Skeletal muscle satellite cell (primary cell): ENCODE measurements at regions not wholly inside any gene's neighbourhood (a gene's known extent, or its start where the extent isn't known, plus 50 kb on each side); places are given as distances from the start of the nearest gene placed in this dataset.

Source experiments
- H3K27me3 ChIP-seq: 2 replicates; pipeline ENCODE4 v1.7.0; 2013; ENCODE audit warnings: low read length; ENCODE audit not compliant: control insufficient read depth, insufficient read depth
- H3K36me3 ChIP-seq: 2 replicates; pipeline ENCODE4 v1.7.0; 2013; ENCODE audit warnings: mild to moderate bottlenecking, control low read depth, low read length; ENCODE audit not compliant: insufficient read depth
- H3K4me1 ChIP-seq: 2 replicates; pipeline ENCODE4 v1.7.0; 2013; ENCODE audit warnings: low read length; ENCODE audit not compliant: control insufficient read depth, insufficient read depth
- H3K4me2 ChIP-seq: 2 replicates; pipeline ENCODE4 v1.7.0; 2013; ENCODE audit warnings: mild to moderate bottlenecking, low read length
- H3K4me3 ChIP-seq: 2 replicates; pipeline ENCODE4 v1.7.0; 2013; ENCODE audit warnings: low read length
- H3K9ac ChIP-seq: 2 replicates; pipeline ENCODE4 v1.7.0; 2013; ENCODE audit warnings: mild to moderate bottlenecking, low read depth, low read length, moderate library complexity
- H3K9me3 ChIP-seq: replicated peaks from 2 replicates; pipeline ENCODE4 v1.7.0; 2013; ENCODE audit warnings: mild to moderate bottlenecking, control low read depth, low read length

- Histone ChIP-seq H3K9me3 (no peaks in the 10 kb centered on the region), H3K27me3 (no peaks in the 10 kb centered on the region), H3K9ac (no peak overlapping the region), H3K4me1 (no peaks in the 10 kb centered on the region), H3K4me2 (no peak overlapping the region), H3K4me3 (no peak overlapping the region), H3K36me3 (no peaks in the 10 kb centered on the region)
Observed at GRCh38 chr13:74645586-74645985, 511.4 kb upstream of the KLF12 start.

- no peaks in the 10 kb centered on the region for H3K27me3 ChIP-seq
- H3K36me3 ChIP-seq, result no peaks in the 10 kb centered on the region
- H3K4me3 ChIP-seq, result no peak overlapping the region
- H3K4me2 ChIP-seq, result no peak overlapping the region
- no peaks in the 10 kb centered on the region for H3K9me3 ChIP-seq
- no peak overlapping the region for H3K9ac ChIP-seq
- H3K4me1 ChIP-seq, result no peaks in the 10 kb centered on the region
Observed at GRCh38 chr13:74644229-74644628, 510.0 kb upstream of the KLF12 start.

GRCh38 chr13:74641586-74641985 lies 507.4 kb upstream of the KLF12 start:
- no peak overlapping the region for H3K4me3 ChIP-seq
- no peaks in the 10 kb centered on the region for H3K36me3 ChIP-seq
- H3K27me3 ChIP-seq, result no peaks in the 10 kb centered on the region
- no peak overlapping the region for H3K9ac ChIP-seq
- no peaks in the 10 kb centered on the region for H3K9me3 ChIP-seq
- H3K4me2 ChIP-seq, result no peak overlapping the region
- no peaks in the 10 kb centered on the region for H3K4me1 ChIP-seq

GRCh38 chr13:74633734-74634133 lies 499.5 kb upstream of the KLF12 start:
- Histone ChIP-seq H3K36me3 (no peaks in the 10 kb centered on the region), H3K27me3 (no peaks in the 10 kb centered on the region), H3K4me1 (no peaks in the 10 kb centered on the region), H3K4me2 (no peak overlapping the region), H3K9me3 (no peaks in the 10 kb centered on the region), H3K9ac (no peak overlapping the region), H3K4me3 (no peak overlapping the region)

- Histone ChIP-seq H3K9ac (no peak overlapping the region), H3K27me3 (no peaks in the 10 kb centered on the region), H3K4me2 (no peak overlapping the region), H3K36me3 (no peaks in the 10 kb centered on the region), H3K4me1 (no peaks in the 10 kb centered on the region), H3K4me3 (no peak overlapping the region), H3K9me3 (no peaks in the 10 kb centered on the region)
Observed at GRCh38 chr13:74629985-74630384, 495.8 kb upstream of the KLF12 start.

- Histone ChIP-seq H3K9me3 (no peaks in the 10 kb centered on the region), H3K27me3 (no peaks in the 10 kb centered on the region), H3K4me1 (no peaks in the 10 kb centered on the region), H3K4me3 (no peak overlapping the region), H3K9ac (no peak overlapping the region), H3K36me3 (no peaks in the 10 kb centered on the region), H3K4me2 (no peak overlapping the region)
Observed at GRCh38 chr13:74625541-74625940, 491.3 kb upstream of the KLF12 start.

GRCh38 chr13:74623761-74624160 lies 489.6 kb upstream of the KLF12 start:
- Histone ChIP-seq H3K9me3 (no peaks in the 10 kb centered on the region), H3K4me1 (no peaks in the 10 kb centered on the region), H3K9ac (no peak overlapping the region), H3K4me2 (no peak overlapping the region), H3K36me3 (no peaks in the 10 kb centered on the region), H3K27me3 (no peaks in the 10 kb centered on the region), H3K4me3 (no peak overlapping the region)

- Histone ChIP-seq H3K9me3 (no peaks in the 10 kb centered on the region), H3K4me1 (no peaks in the 10 kb centered on the region)
Observed at GRCh38 chr13:74622284-74622683, 488.1 kb upstream of the KLF12 start.

GRCh38 chr13:74620711-74621110 lies 486.5 kb upstream of the KLF12 start:
- Histone ChIP-seq H3K9ac (no peak overlapping the region), H3K9me3 (no peaks in the 10 kb centered on the region), H3K36me3 (no peaks in the 10 kb centered on the region), H3K4me1 (no peaks in the 10 kb centered on the region), H3K27me3 (no peaks in the 10 kb centered on the region), H3K4me3 (no peak overlapping the region), H3K4me2 (no peak overlapping the region)

More at GRCh38 chr13:74622284-74622683, 488.1 kb upstream of the KLF12 start:
- Histone ChIP-seq H3K9ac (no peak overlapping the region), H3K27me3 (no peaks in the 10 kb centered on the region), H3K4me3 (no peak overlapping the region), H3K36me3 (no peaks in the 10 kb centered on the region), H3K4me2 (no peak overlapping the region)

- no peak overlapping the region for H3K4me3 ChIP-seq
- H3K9me3 ChIP-seq, result no peaks in the 10 kb centered on the region
- H3K9ac ChIP-seq, result no peak overlapping the region
Observed at GRCh38 chr13:74620308-74620707, 486.1 kb upstream of the KLF12 start.

GRCh38 chr13:74597526-74597925 lies 463.3 kb upstream of the KLF12 start:
- Histone ChIP-seq H3K36me3 (no peaks in the 10 kb centered on the region), H3K9ac (no peak overlapping the region), H3K4me3 (no peak overlapping the region), H3K4me1 (no peaks in the 10 kb centered on the region), H3K9me3 (no peaks in the 10 kb centered on the region), H3K4me2 (no peak overlapping the region), H3K27me3 (no peaks in the 10 kb centered on the region)

More at GRCh38 chr13:74620308-74620707, 486.1 kb upstream of the KLF12 start:
- Histone ChIP-seq H3K36me3 (no peaks in the 10 kb centered on the region), H3K4me2 (no peak overlapping the region), H3K4me1 (no peaks in the 10 kb centered on the region), H3K27me3 (no peaks in the 10 kb centered on the region)

- no peaks in the 10 kb centered on the region for H3K36me3 ChIP-seq
- H3K4me2 ChIP-seq, result no peak overlapping the region
- no peaks in the 10 kb centered on the region for H3K4me1 ChIP-seq
- no peak overlapping the region for H3K9ac ChIP-seq
- no peaks in the 10 kb centered on the region for H3K9me3 ChIP-seq
- H3K27me3 ChIP-seq, result no peaks in the 10 kb centered on the region
- H3K4me3 ChIP-seq, result no peak overlapping the region
Observed at GRCh38 chr13:74596691-74597090, 462.5 kb upstream of the KLF12 start.
